ENCODE measurements at regions not wholly inside any gene's neighbourhood (a gene's known extent, or its start where the extent isn't known, plus 50 kb on each side); places are given as distances from the start of the nearest gene placed in this dataset.

GRCh38 chr2:107222466-107222865 is 336.5 kb upstream of the ST6GAL2 start:
- no peak overlapping the region for H3K4me3 ChIP-seq (ENCODE audit: low read depth, low read length)
- TF ChIP-seq CTCF (IDR thresholded peaks at IDR 0.05; ENCODE audit: borderline replicate concordance, insufficient read depth, low read depth, low read length): no peak

GRCh38 chr2:107235491-107236254 is 349.7 kb upstream of the ST6GAL2 start:
- no peak overlapping the region for H3K4me3 ChIP-seq (ENCODE audit: low read depth, low read length)
- TF ChIP-seq CTCF (IDR thresholded peaks at IDR 0.05; ENCODE audit: borderline replicate concordance, insufficient read depth, low read depth, low read length): no peak

GRCh38 chr2:107242811-107243210 is 356.8 kb upstream of the ST6GAL2 start:
- TF ChIP-seq CTCF (IDR thresholded peaks at IDR 0.05; ENCODE audit: borderline replicate concordance, insufficient read depth, low read depth, low read length): no peak

GRCh38 chr2:107248932-107249331 is 363.0 kb upstream of the ST6GAL2 start:
- H3K4me3 ChIP-seq (ENCODE audit: low read depth, low read length): no peak overlapping the region
- no peak for TF ChIP-seq CTCF (IDR thresholded peaks at IDR 0.05; ENCODE audit: borderline replicate concordance, insufficient read depth, low read depth, low read length)

More at GRCh38 chr2:107242811-107243210, 356.8 kb upstream of the ST6GAL2 start:
- H3K4me3 ChIP-seq (ENCODE audit: low read depth, low read length): no peak overlapping the region

GRCh38 chr2:107255744-107256143 is 369.8 kb upstream of the ST6GAL2 start:
- TF ChIP-seq CTCF (IDR thresholded peaks at IDR 0.05; ENCODE audit: borderline replicate concordance, insufficient read depth, low read depth, low read length): no peak
- H3K4me3 ChIP-seq (ENCODE audit: low read depth, low read length): no peak overlapping the region

GRCh38 chr2:107258531-107259407 is 372.8 kb upstream of the ST6GAL2 start:
- TF ChIP-seq CTCF (IDR thresholded peaks at IDR 0.05; ENCODE audit: borderline replicate concordance, insufficient read depth, low read depth, low read length): no peak

More at GRCh38 chr2:107258531-107259407, 372.8 kb upstream of the ST6GAL2 start:
- H3K4me3 ChIP-seq (ENCODE audit: low read depth, low read length): no peak overlapping the region

Data from GM12875 (cell line).